ENCODE measurements at regions not wholly inside any gene's neighbourhood (a gene's known extent, or its start where the extent isn't known, plus 50 kb on each side); places are given as distances from the start of the nearest gene placed in this dataset.

- Histone ChIP-seq H3K27ac (no peak overlapping the region), H3K36me3 (no peaks in the 10 kb centered on the region), H3K27me3 (no peaks in the 10 kb centered on the region), H3K4me1 (no peaks in the 10 kb centered on the region), H3K4me3 (no peak overlapping the region), H3K9me3 (no peaks in the 10 kb centered on the region)
- DNase-seq (no peak), ATAC-seq (no peak)
- intact Hi-C loops (cut with DNase I) = no loop called here
- WGBS, 4 donors = 76 to 84% (median 81%) methylated on average over 3 of the region's 3 CpGs
- TF ChIP-seq POLR2A (IDR thresholded peaks at IDR 0.05) = no peak
- TF ChIP-seq CTCF (IDR thresholded peaks at IDR 0.05) = no peak
Observed at GRCh38 chr18:42176599-42176998, 221.6 kb downstream of the PIK3C3 start.

- Histone ChIP-seq H3K36me3 (no peaks in the 10 kb centered on the region), H3K27me3 (no peaks in the 10 kb centered on the region), H3K27ac (no peak overlapping the region), H3K4me3 (no peak overlapping the region), H3K9me3 (no peaks in the 10 kb centered on the region), H3K4me1 (no peaks in the 10 kb centered on the region)
- ATAC-seq = no peak
- 75 to 88% (median 81%) methylated on average over 1 of the region's 1 CpG for WGBS, 4 donors
- intact Hi-C loops (cut with DNase I) = no loop called here
- no peak for DNase-seq
- TF ChIP-seq CTCF (IDR thresholded peaks at IDR 0.05) (no peak), POLR2A (IDR thresholded peaks at IDR 0.05) (no peak)
Observed at GRCh38 chr18:42177390-42177789, 222.4 kb downstream of the PIK3C3 start.

- no peak for ATAC-seq
- Histone ChIP-seq H3K27me3 (no peaks in the 10 kb centered on the region), H3K36me3 (no peaks in the 10 kb centered on the region), H3K9me3 (no peaks in the 10 kb centered on the region), H3K4me1 (peaks cover 0 to 3% (median 0%) of the 10 kb centered on the region in 12 donors), H3K4me3 (no peak overlapping the region), H3K27ac (no peak overlapping the region)
- WGBS, 4 donors = 86 to 97% (median 91%) methylated on average over 1 of the region's 1 CpG
- intact Hi-C loops (cut with DNase I) = no loop called here
- no peak for DNase-seq
- TF ChIP-seq CTCF (IDR thresholded peaks at IDR 0.05) = no peak
- no peak for TF ChIP-seq POLR2A (IDR thresholded peaks at IDR 0.05)
Observed at GRCh38 chr18:42178376-42179080, 223.5 kb downstream of the PIK3C3 start.

- ATAC-seq (no peak), DNase-seq (no peak)
- intact Hi-C loops (cut with DNase I) = no loop called here
- 86 to 90% (median 89%) methylated on average over 6 of the region's 6 CpGs for WGBS, 4 donors
- Histone ChIP-seq H3K27me3 (no peaks in the 10 kb centered on the region), H3K27ac (no peak overlapping the region), H3K36me3 (no peaks in the 10 kb centered on the region), H3K9me3 (no peaks in the 10 kb centered on the region), H3K4me1 (peaks cover 0 to 7% (median 0%) of the 10 kb centered on the region in 12 donors), H3K4me3 (no peak overlapping the region)
- TF ChIP-seq POLR2A (IDR thresholded peaks at IDR 0.05) (no peak), CTCF (IDR thresholded peaks at IDR 0.05) (no peak)
Observed at GRCh38 chr18:42179542-42180121, 224.6 kb downstream of the PIK3C3 start.

Measured in heart left ventricle (tissue), 16 donors.